ENCODE measurements at regions not wholly inside any gene's neighbourhood (a gene's known extent, or its start where the extent isn't known, plus 50 kb on each side); places are given as distances from the start of the nearest gene placed in this dataset.

DNA sequence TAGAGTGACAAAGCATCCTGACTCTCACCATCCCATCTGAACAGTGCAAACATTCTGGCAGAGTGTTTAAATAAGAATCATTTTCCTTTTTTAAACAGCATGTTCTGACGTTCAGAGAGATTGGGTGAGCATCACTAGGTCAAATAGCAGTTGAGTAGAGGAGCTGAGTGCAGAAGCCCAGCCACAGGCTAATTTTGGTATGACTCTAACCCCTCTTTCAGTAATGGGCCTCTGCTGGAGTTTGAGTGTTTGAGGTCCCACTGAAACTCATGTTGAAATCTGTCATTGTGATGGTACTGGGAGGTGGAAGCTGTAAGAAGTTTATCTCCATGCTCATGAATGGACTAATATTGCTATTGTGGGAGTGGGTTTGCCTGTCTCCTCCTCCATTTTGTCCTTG, 194.4 kb downstream of the SALL1 start:
- intact Hi-C loops (cut with DNase I; ENCODE audit: low total_unique reads) = no loop called here
- no peak for DNase-seq (ENCODE audit: low spot score in 2 of 2)
- H3K4me3 ChIP-seq (ENCODE audit: low read depth, poor library complexity, severe bottlenecking) = no peak overlapping the region
- WGBS, 2 donors = 31 to 33% methylated on average over 1 of the region's 1 CpG
- TF ChIP-seq POLR2A (IDR thresholded peaks at IDR 0.05) = no peak
- TF ChIP-seq, protein P1, sequence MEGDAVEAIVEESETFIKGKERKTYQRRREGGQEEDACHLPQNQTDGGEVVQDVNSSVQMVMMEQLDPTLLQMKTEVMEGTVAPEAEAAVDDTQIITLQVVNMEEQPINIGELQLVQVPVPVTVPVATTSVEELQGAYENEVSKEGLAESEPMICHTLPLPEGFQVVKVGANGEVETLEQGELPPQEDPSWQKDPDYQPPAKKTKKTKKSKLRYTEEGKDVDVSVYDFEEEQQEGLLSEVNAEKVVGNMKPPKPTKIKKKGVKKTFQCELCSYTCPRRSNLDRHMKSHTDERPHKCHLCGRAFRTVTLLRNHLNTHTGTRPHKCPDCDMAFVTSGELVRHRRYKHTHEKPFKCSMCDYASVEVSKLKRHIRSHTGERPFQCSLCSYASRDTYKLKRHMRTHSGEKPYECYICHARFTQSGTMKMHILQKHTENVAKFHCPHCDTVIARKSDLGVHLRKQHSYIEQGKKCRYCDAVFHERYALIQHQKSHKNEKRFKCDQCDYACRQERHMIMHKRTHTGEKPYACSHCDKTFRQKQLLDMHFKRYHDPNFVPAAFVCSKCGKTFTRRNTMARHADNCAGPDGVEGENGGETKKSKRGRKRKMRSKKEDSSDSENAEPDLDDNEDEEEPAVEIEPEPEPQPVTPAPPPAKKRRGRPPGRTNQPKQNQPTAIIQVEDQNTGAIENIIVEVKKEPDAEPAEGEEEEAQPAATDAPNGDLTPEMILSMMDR (IDR thresholded peaks at IDR 0.05) = no peak

DNA sequence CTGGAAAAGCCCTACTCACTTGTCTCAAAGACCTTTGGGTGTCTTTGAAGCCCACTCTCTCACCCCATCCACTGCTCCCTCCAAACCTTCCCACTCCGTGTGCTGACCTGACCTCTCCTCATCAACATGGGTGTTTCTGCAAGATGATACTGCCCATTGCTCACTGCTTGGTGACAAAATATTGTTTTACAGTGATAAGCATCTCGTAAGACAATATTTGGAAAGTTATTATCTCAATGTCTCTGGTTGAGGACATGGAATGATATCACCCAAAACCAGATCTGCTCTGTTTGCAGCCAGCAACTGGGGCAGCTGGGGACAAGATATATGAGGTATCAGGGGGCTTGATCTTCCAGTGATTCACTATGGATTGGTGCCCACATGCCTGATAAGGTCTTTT, 195.8 kb downstream of the SALL1 start:
- no peak for DNase-seq (ENCODE audit: low spot score in 2 of 2)
- no peak overlapping the region for H3K4me3 ChIP-seq (ENCODE audit: low read depth, poor library complexity, severe bottlenecking)
- no peak for TF ChIP-seq POLR2A (IDR thresholded peaks at IDR 0.05)
- TF ChIP-seq, protein P1 (IDR thresholded peaks at IDR 0.05) = no peak
- WGBS, 2 donors = 68 to 71% methylated on average over 2 of the region's 2 CpGs
- intact Hi-C loops (cut with DNase I; ENCODE audit: low total_unique reads) = no loop called here

GRCh38 chr16:50954469-50954868, 196.6 kb downstream of the SALL1 start:
- DNase-seq (ENCODE audit: low spot score in 2 of 2) = no peak
- TF ChIP-seq, protein P1 (IDR thresholded peaks at IDR 0.05) = no peak
- no peak for TF ChIP-seq POLR2A (IDR thresholded peaks at IDR 0.05)
- no peak overlapping the region for H3K4me3 ChIP-seq (ENCODE audit: low read depth, poor library complexity, severe bottlenecking)
- intact Hi-C loops (cut with DNase I; ENCODE audit: low total_unique reads) = no loop called here
- 70 to 75% methylated on average over 9 of the region's 9 CpGs for WGBS, 2 donors

- H3K4me3 ChIP-seq (ENCODE audit: low read depth, poor library complexity, severe bottlenecking) = no peak overlapping the region
- TF ChIP-seq POLR2A (IDR thresholded peaks at IDR 0.05) = no peak
- TF ChIP-seq, protein P1 (IDR thresholded peaks at IDR 0.05) = no peak
- WGBS, 2 donors = 86 to 89% methylated on average over 2 of the region's 2 CpGs
- intact Hi-C loops (cut with DNase I; ENCODE audit: low total_unique reads) = no loop called here
- no peak for DNase-seq (ENCODE audit: low spot score in 2 of 2)
Measured at GRCh38 chr16:50953290-50953689, 197.8 kb downstream of the SALL1 start.

GRCh38 chr16:50950955-50951354, 200.1 kb downstream of the SALL1 start:
- no peak for TF ChIP-seq POLR2A (IDR thresholded peaks at IDR 0.05)
- TF ChIP-seq, protein P1 (IDR thresholded peaks at IDR 0.05) = no peak
- intact Hi-C loops (cut with DNase I; ENCODE audit: low total_unique reads) = no loop called here
- DNase-seq (ENCODE audit: low spot score in 2 of 2) = peak in 1 of 2 donors; percentile 52
- WGBS, 2 donors = 77 to 78% methylated on average over 3 of the region's 3 CpGs
- H3K4me3 ChIP-seq (ENCODE audit: low read depth, poor library complexity, severe bottlenecking) = no peak overlapping the region

GRCh38 chr16:50948268-50948930, 202.7 kb downstream of the SALL1 start:
- DNase-seq (ENCODE audit: low spot score in 2 of 2) = peak in 1 of 2 donors; percentile 65
- no peak overlapping the region for H3K4me3 ChIP-seq (ENCODE audit: low read depth, poor library complexity, severe bottlenecking)
- no peak for TF ChIP-seq POLR2A (IDR thresholded peaks at IDR 0.05)
- TF ChIP-seq, protein P1 (IDR thresholded peaks at IDR 0.05) = no peak
- WGBS, 2 donors = 82 to 88% methylated on average over 22 of the region's 22 CpGs
- intact Hi-C loops (cut with DNase I; ENCODE audit: low total_unique reads) = no loop called here
